HCT116 (cell line): ENCODE measurements at regions not wholly inside any gene's neighbourhood (a gene's known extent, or its start where the extent isn't known, plus 50 kb on each side); places are given as distances from the start of the nearest gene placed in this dataset.

ENCODE experiments used
- ATAC-seq: fragments of 200-7000 bp; cut with Tn5 transposase; 2 replicates; pipeline ENCODE4 v1.9.1; 2020; ENCODE audit warnings: mild to moderate bottlenecking, moderate library complexity
- BruUV-seq: library from RNA; stranded (reverse); fragments of 400-500 nt; replicated peaks from 2 replicates; lab custom pipeline; 2021; lab: Mats Ljungman, UMichigan
- CTCF ChIA-PET: fragments of 300-600 bp; sonication (Branson Sonifier 250); formaldehyde crosslinking; loops from one replicate; lab custom pipeline; 2021; ENCODE audit warnings: antibody characterized with exemption; lab: Charles Lee
- POLR2A ChIA-PET: fragments of 300-600, 350-600 bp; sonication (Branson Sonifier 250); formaldehyde crosslinking; loops from one replicate; lab custom pipeline; 2021; ENCODE audit warnings: antibody characterized with exemption; lab: Charles Lee
- RAD21 ChIA-PET, 2 experiments: fragments of 300-600 bp; sonication (Branson Sonifier 250); formaldehyde crosslinking; loops; one replicate each; lab custom pipeline; 2023; ENCODE audit warnings: low total read pairs in 2 of 2; ENCODE audit not compliant: uncharacterized antibody in 2 of 2, unreplicated experiment in 2 of 2, low non-redundant PET in 1 of 2; lab: Charles Lee
- DNase-seq: peaks from one replicate; pipeline ENCODE4 v3.0.0-alpha.2; 2010; ENCODE audit warnings: low read depth, low spot score
- H2AFZ ChIP-seq: fragments of 200-600 bp; shearing (Covaris generic), sonication (generic); 2 replicates; pipeline ENCODE4 v1.6.1; 2017; ENCODE audit warnings: low read depth, mixed run types, mixed read lengths, antibody characterized with exemption, low read length; ENCODE audit not compliant: poor library complexity, severe bottlenecking
- H3K27ac ChIP-seq: 2 replicates; pipeline ENCODE4 v1.5.1; 2012; ENCODE audit warnings: low read depth, low read length
- H3K27me3 ChIP-seq: fragments of 200-600 bp; sonication (generic); 2 replicates; pipeline ENCODE4 v1.6.1; 2016; ENCODE audit warnings: mixed run types, low read length, mixed read lengths; ENCODE audit not compliant: insufficient read depth
- H3K36me3 ChIP-seq, 2 experiments: fragments of 200-500 bp in 1 of 2; fragments of 200-600 bp in 1 of 2; sonication (Bioruptor generic) in 1 of 2; sonication (generic) in 1 of 2; 2 replicates each; pipeline versions ENCODE4 v1.5.1 to v1.6.1; 2014 to 2016; ENCODE audit warnings: low read length in 2 of 2, inconsistent platforms in 1 of 2, mixed read lengths in 1 of 2, mixed run types in 1 of 2; ENCODE audit not compliant: insufficient read depth in 2 of 2, control insufficient read depth in 1 of 2
- H3K4me1 ChIP-seq, 2 experiments: fragments of 200-600 bp in 1 of 2; sonication (generic) in 1 of 2; 2 replicates each; pipeline versions ENCODE4 v1.5.1 to v1.6.1; 2012 to 2017; ENCODE audit warnings: low read length in 2 of 2, inconsistent platforms in 1 of 2, mild to moderate bottlenecking in 1 of 2, mixed read lengths in 1 of 2, mixed run types in 1 of 2, moderate library complexity in 1 of 2; ENCODE audit not compliant: insufficient read depth in 2 of 2, control insufficient read depth in 1 of 2
- H3K4me2 ChIP-seq: fragments of 200-600 bp; sonication (generic); 2 replicates; pipeline ENCODE4 v1.6.1; 2017; ENCODE audit warnings: mixed run types, low read length, mixed read lengths
- H3K4me3 ChIP-seq, 2 experiments: fragments of 200-600 bp in 1 of 2; sonication (generic) in 1 of 2; replicated peaks in 1 of 2; 2 replicates each; pipeline ENCODE4 v1.5.1; 2011 to 2016; ENCODE audit warnings: low read length in 2 of 2, control low read depth in 1 of 2, low read depth in 1 of 2, mild to moderate bottlenecking in 1 of 2, mixed read lengths in 1 of 2, mixed run types in 1 of 2
- H3K79me2 ChIP-seq: fragments of 200-600 bp; sonication (generic); 2 replicates; pipeline ENCODE4 v1.6.1; 2017; ENCODE audit warnings: mild to moderate bottlenecking, mixed run types, low read length, moderate library complexity, mixed read lengths; ENCODE audit not compliant: insufficient read depth
- H3K9ac ChIP-seq: fragments of 200-600 bp; sonication (generic); 2 replicates; pipeline ENCODE4 v1.6.1; 2016; ENCODE audit warnings: low read length, mixed read lengths
- H3K9me2 ChIP-seq: fragments of 200-600 bp; sonication (generic), shearing (Covaris generic); 2 replicates; pipeline ENCODE4 v1.6.1; 2017; ENCODE audit warnings: mixed run types, mild to moderate bottlenecking, moderate library complexity; ENCODE audit not compliant: insufficient read depth
- H3K9me3 ChIP-seq, 2 experiments: fragments of 200-500 bp in 1 of 2; fragments of 200-600 bp in 1 of 2; sonication (Bioruptor generic) in 1 of 2; sonication (generic) in 1 of 2; 2 replicates each; pipeline ENCODE4 v1.6.1; 2014 to 2017; ENCODE audit warnings: low read length in 2 of 2, mixed read lengths in 2 of 2, inconsistent platforms in 1 of 2, low read depth in 1 of 2, mild to moderate bottlenecking in 1 of 2, mixed run types in 1 of 2, moderate library complexity in 1 of 2; ENCODE audit not compliant: control insufficient read depth in 1 of 2, insufficient read depth in 1 of 2
- H4K20me1 ChIP-seq: fragments of 200-600 bp; sonication (generic), shearing (Covaris generic); 2 replicates; pipeline ENCODE4 v1.6.1; 2017; ENCODE audit warnings: mixed run types, mild to moderate bottlenecking, moderate library complexity; ENCODE audit not compliant: insufficient read depth
- CBX3 ChIP-seq: IDR thresholded peaks from 2 replicates; pipeline ENCODE4 v1.6.1; 2012; ENCODE audit warnings: low read depth
- CEBPB ChIP-seq: IDR thresholded peaks from 2 replicates; pipeline ENCODE4 v1.6.1; 2012; ENCODE audit warnings: low read depth
- EZH2 ChIP-seq: fragments of 200-600 bp; sonication (generic); IDR thresholded peaks from 2 replicates; pipeline ENCODE4 v1.6.1; 2017; ENCODE audit warnings: antibody characterized with exemption, mixed run types
- FOSL1 ChIP-seq: IDR thresholded peaks from 2 replicates; pipeline ENCODE4 v1.6.1; 2012; ENCODE audit warnings: low read depth
- JUND ChIP-seq: IDR thresholded peaks from 2 replicates; pipeline ENCODE4 v1.6.1; 2012
- POLR2A ChIP-seq: IDR thresholded peaks from 2 replicates; pipeline ENCODE4 v1.7.0; 2011; ENCODE audit warnings: borderline replicate concordance; ENCODE audit not compliant: insufficient read depth, insufficient read length; ENCODE audit errors: extremely low read depth
- RAD21 ChIP-seq: IDR thresholded peaks from 2 replicates; pipeline ENCODE4 v1.6.1; 2012; ENCODE audit warnings: low read depth, mild to moderate bottlenecking
- SIN3A ChIP-seq: IDR thresholded peaks from 2 replicates; pipeline ENCODE4 v1.6.1; 2012; ENCODE audit warnings: low read depth
- SRF ChIP-seq: IDR thresholded peaks from 2 replicates; pipeline ENCODE4 v1.6.1; 2012; ENCODE audit warnings: low read depth
- ZFX ChIP-seq: fragments of 450-650 bp; IDR thresholded peaks from 2 replicates; pipeline ENCODE4 v1.6.1; 2017
- intact Hi-C: fragments of 100-400 bp; cut with micrococcal nuclease; formaldehyde crosslinking; loops from 2 replicates; pipeline ENCODE4 v1.10.0; 2022
- TF ChIP-seq, protein P1 (sequence below): IDR thresholded peaks from 2 replicates; pipeline ENCODE4 v1.6.1; 2012
- TF ChIP-seq, protein P2 (sequence below), 3 experiments: fragments of 200-600 bp in 1 of 3; sonication (generic) in 1 of 3; IDR thresholded peaks in 2 of 3; conservative IDR thresholded peaks in 1 of 3; 2 replicates each; pipeline ENCODE4 v1.5.1; 2012 to 2017; ENCODE audit warnings: low read depth in 2 of 3, low read length in 2 of 3, antibody characterized with exemption in 1 of 3, borderline replicate concordance in 1 of 3, control low read depth in 1 of 3, mild to moderate bottlenecking in 1 of 3, mixed read lengths in 1 of 3, mixed run types in 1 of 3, moderate library complexity in 1 of 3; ENCODE audit not compliant: insufficient read depth in 1 of 3

DNA sequence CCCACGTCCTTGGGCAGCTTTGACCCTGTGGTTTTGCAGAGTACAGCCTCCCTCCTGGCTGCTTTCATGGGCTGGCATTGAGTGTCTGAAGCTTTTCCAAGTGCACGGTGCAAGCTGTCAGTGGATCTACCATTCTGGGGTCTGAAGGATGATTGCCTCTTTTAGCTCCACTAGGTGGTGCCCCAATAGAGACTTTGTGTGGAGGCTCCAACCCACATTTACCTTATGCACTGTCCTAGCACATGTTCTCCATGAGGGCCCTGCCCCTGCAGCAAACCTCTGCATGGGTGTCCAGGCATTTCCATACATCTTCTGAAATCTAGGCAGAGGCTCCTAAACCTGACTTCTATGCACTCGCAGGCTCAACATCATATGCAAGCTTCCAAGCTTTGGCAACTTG lies 644.2 kb upstream of the CDH9 start:
- Histone ChIP-seq H4K20me1 (no peaks in the 10 kb centered on the region), H3K27ac (no peak overlapping the region), H3K9me3 (peaks cover 4 to 14% of the 10 kb centered on the region in 2 experiments; a peak in 3 of 4 replicates), H3K9ac (no peak overlapping the region), H3K27me3 (no peaks in the 10 kb centered on the region), H3K4me1 (no peaks in the 10 kb centered on the region), H3K79me2 (no peaks in the 10 kb centered on the region), H3K4me2 (no peak overlapping the region), H2AFZ (no peak overlapping the region), H3K4me3 (no peak overlapping the region), H3K9me2 (no peaks in the 10 kb centered on the region), H3K36me3 (no peaks in the 10 kb centered on the region)
- RAD21 ChIA-PET: no interaction called here
- CTCF ChIA-PET: no interaction called here
- no TSS peak for BruUV-seq
- TF ChIP-seq, protein P1, sequence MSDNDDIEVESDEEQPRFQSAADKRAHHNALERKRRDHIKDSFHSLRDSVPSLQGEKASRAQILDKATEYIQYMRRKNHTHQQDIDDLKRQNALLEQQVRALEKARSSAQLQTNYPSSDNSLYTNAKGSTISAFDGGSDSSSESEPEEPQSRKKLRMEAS: no peak
- TF ChIP-seq POLR2A: no peak
- TF ChIP-seq CBX3: no peak
- no peak for TF ChIP-seq JUND
- TF ChIP-seq FOSL1: no peak
- no peak for TF ChIP-seq SIN3A
- no peak for TF ChIP-seq RAD21
- no peak for TF ChIP-seq EZH2
- no peak for TF ChIP-seq ZFX
- DNase-seq: no peak
- intact Hi-C loops: no loop called here
- POLR2A ChIA-PET: no interaction called here
- no peak for ATAC-seq

DNA sequence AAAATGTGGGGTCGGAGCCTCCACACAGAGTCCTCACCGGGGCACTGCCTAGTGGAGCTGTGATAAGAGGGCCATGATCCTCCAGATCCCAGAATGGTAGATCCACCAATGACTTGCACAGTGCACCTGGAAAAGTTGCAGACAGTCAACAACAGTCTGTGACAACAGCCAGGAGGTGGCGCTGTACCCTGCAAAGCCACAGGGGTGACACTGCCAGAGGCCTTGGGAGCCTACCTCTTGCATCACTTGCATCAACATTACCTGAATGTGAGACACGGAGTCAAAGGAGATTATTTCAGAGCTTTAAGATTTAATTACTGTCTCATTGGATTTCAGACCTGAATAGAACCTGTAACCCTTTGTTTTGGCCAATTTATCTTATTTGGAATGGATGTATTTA lies 614.1 kb upstream of the CDH9 start:
- Histone ChIP-seq H3K4me2 (no peak overlapping the region), H3K4me1 (no peaks in the 10 kb centered on the region), H3K9ac (no peak overlapping the region), H3K79me2 (no peaks in the 10 kb centered on the region), H3K36me3 (no peaks in the 10 kb centered on the region), H2AFZ (no peak overlapping the region), H3K27ac (no peak overlapping the region)
- CTCF ChIA-PET: no interaction called here
- no peak for TF ChIP-seq SRF
- TF ChIP-seq, protein P1: no peak
- no peak for TF ChIP-seq SIN3A
- TF ChIP-seq, protein P2, sequence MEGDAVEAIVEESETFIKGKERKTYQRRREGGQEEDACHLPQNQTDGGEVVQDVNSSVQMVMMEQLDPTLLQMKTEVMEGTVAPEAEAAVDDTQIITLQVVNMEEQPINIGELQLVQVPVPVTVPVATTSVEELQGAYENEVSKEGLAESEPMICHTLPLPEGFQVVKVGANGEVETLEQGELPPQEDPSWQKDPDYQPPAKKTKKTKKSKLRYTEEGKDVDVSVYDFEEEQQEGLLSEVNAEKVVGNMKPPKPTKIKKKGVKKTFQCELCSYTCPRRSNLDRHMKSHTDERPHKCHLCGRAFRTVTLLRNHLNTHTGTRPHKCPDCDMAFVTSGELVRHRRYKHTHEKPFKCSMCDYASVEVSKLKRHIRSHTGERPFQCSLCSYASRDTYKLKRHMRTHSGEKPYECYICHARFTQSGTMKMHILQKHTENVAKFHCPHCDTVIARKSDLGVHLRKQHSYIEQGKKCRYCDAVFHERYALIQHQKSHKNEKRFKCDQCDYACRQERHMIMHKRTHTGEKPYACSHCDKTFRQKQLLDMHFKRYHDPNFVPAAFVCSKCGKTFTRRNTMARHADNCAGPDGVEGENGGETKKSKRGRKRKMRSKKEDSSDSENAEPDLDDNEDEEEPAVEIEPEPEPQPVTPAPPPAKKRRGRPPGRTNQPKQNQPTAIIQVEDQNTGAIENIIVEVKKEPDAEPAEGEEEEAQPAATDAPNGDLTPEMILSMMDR (IDR thresholded peaks at IDR 0.05 in 2 of 3, conservative IDR thresholded peaks at IDR 0.05 in 1 of 3; ENCODE audit: borderline replicate concordance in 1 of 3, insufficient read depth in 1 of 3, low read depth in 2 of 3, low read length in 2 of 3): no peak
- no peak for TF ChIP-seq CBX3
- no peak for TF ChIP-seq ZFX
- no peak for TF ChIP-seq CEBPB
- TF ChIP-seq, all 23 proteins: peak for 0
- ChIA-PET RAD21 (no interaction called here), POLR2A (no interaction called here)
- intact Hi-C loops: no loop called here
- no TSS peak for BruUV-seq
- Histone ChIP-seq H4K20me1 (no peaks in the 10 kb centered on the region), H3K4me3 (no peak overlapping the region), H3K9me3 (peaks cover 4 to 17% of the 10 kb centered on the region in 2 experiments; a peak in 3 of 4 replicates), H3K9me2 (no peaks in the 10 kb centered on the region), H3K27me3 (no peaks in the 10 kb centered on the region)
- DNase-seq (no peak), ATAC-seq (no peak)
